PC-3 (cell line): ENCODE measurements at regions not wholly inside any gene's neighbourhood (a gene's known extent, or its start where the extent isn't known, plus 50 kb on each side); places are given as distances from the start of the nearest gene placed in this dataset.

Experiments used
- CTCF ChIP-seq: fragments of 300-600 bp; sonication (generic); conservative IDR thresholded peaks from 2 replicates; pipeline ENCODE4 v1.5.1; 2017; ENCODE audit warnings: antibody characterized with exemption, low read depth, mild to moderate bottlenecking, low read length
- EZH2 ChIP-seq: fragments of 300-600 bp; sonication (generic); IDR thresholded peaks from one replicate; pipeline ENCODE4 v1.6.1; 2017; ENCODE audit warnings: antibody characterized with exemption, mild to moderate bottlenecking, low read length; ENCODE audit not compliant: unreplicated experiment
- EZH2phosphoT487 ChIP-seq: fragments of 300-600 bp; sonication (generic); IDR thresholded peaks from 2 replicates; pipeline ENCODE4 v1.6.1; 2018; ENCODE audit warnings: mild to moderate bottlenecking, antibody characterized with exemption, low read length, borderline replicate concordance

GRCh38 chr14:38745861-38746260 is 357.2 kb downstream of the SEC23A start:
- TF ChIP-seq CTCF (no peak), EZH2 (no peak), EZH2phosphoT487 (no peak)
